Right renal cortex interstitium (tissue), 3 donors: ENCODE measurements at regions not wholly inside any gene's neighbourhood (a gene's known extent, or its start where the extent isn't known, plus 50 kb on each side); places are given as distances from the start of the nearest gene placed in this dataset.

Experiments used
- DNase-seq, 3 donors: peaks; one replicate each; pipeline ENCODE4 v3.0.0-alpha.2; 2013; ENCODE audit warnings: low read depth in 3 of 3, low spot score in 2 of 3

DNA sequence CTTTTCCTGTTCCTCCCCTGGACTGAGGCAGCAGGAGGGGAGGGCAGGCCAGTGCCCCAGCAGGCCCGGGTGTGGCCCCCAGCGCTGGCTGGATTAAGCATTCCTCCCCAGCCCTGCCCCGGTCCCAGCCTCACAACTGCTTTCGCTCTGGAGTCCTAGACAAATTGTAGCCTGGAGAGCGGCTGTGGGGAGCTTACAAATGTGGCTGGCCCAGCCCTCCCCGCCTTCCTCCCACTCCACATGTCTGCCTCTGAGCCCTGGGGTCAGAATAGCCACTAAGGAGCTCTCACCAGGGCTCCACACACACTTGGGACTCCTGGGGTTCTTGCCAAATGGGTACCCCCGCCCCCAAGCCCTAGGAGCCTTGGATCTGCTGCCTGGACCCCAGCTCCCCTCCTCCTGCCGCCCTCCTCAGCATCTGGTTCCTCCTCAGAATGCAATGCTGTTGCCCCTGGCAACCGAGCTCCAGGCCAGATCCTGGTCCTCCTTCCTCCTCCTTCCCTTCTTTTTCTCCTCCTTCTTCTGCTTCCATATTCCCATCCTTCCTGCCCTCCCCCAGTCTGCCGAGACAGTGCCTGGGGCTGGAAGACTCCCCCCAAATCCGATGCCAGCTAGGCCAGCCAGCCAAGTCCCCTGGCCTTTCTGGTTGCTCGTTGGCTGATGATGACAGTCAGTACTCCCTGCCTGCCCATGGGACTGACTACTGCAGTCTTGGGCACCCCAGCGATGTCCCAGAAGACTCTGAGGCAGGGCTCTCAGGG lies 91.1 kb downstream of the LINGO1 start:
- no peak for DNase-seq

DNA sequence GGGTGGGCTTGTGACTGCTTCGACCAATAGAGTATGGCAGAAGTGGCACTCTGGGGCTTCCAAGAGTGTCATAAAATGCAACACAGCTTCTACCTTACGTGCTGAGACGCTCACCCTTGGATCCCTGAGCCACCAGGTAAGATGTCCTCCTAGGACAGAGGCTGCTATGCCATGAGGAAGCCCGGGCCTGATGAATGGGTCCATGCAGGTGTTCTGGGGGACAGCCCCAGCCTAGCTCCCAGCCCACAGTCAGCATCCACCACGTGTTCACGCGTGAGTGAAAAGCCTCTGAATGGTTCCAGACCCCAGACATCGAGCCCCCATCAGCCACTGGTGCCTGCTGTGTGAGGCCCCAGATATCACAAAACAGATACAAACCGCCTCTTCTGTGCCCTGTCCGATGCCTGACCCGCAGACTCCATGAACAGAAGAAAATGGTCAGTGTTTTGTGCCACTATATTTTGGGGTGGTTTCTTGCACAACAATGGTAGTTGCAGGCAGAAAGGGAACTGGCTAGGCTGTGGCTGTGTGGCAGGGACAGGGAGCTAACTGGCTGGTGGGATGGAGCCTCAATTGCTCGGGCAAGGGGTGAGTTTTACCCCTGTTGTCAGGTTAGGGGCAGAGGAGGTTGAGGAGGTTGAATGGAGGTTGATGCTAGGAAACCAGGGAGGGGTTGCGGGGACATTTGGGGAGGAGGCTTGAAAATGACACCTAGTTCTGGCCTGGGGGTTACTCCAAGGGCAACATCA lies 92.2 kb downstream of the LINGO1 start:
- no peak for DNase-seq

DNA sequence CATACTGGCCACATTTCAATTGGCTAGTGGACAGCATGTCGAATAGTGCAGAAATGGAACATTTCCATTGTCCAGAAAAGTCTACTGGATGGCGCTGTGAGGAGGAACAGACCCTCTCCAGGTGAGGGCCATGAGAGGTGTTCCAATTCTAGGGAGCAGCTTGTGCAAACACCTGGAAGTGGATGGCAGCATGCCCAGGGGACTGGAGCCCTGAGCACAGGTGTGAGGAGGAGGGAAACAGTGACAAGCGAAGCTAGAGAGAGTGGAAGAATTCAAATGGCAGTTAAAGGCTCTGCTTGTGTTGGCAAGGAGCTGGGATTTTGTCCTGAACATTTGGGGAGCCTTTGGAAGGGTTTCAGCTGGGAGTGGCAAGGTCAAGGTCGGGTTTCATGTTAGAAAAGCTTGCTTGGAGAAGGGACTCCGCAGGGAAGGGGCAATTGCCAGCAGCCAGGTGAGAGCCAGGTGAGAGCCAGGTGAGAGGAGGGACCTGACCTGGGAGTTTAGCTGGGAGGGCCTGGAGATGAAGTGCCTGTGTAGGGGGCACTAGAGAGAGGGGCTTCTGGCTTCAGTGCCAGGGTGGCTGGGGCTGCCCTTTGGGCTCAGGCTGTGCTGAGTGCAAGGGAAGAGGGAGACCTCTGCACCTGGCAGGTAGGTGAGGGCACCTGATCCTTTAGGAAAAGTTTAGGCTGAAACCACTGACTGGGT lies 93.8 kb downstream of the LINGO1 start:
- no peak for DNase-seq

GRCh38 chr15:77538027-77538451 lies 94.7 kb downstream of the LINGO1 start:
- DNase-seq = no peak

GRCh38 chr15:77537006-77537405 lies 95.7 kb downstream of the LINGO1 start:
- no peak for DNase-seq

GRCh38 chr15:77535845-77536244 lies 96.9 kb downstream of the LINGO1 start:
- DNase-seq = no peak
